GM12872 (cell line): ENCODE measurements at regions not wholly inside any gene's neighbourhood (a gene's known extent, or its start where the extent isn't known, plus 50 kb on each side); places are given as distances from the start of the nearest gene placed in this dataset.

ENCODE experiments used
- TF ChIP-seq, protein P1 (sequence below): IDR thresholded peaks from 3 replicates; pipeline ENCODE4 v1.5.1; 2011; ENCODE audit warnings: low read depth, mild to moderate bottlenecking, low read length, moderate library complexity; ENCODE audit not compliant: insufficient read depth

DNA sequence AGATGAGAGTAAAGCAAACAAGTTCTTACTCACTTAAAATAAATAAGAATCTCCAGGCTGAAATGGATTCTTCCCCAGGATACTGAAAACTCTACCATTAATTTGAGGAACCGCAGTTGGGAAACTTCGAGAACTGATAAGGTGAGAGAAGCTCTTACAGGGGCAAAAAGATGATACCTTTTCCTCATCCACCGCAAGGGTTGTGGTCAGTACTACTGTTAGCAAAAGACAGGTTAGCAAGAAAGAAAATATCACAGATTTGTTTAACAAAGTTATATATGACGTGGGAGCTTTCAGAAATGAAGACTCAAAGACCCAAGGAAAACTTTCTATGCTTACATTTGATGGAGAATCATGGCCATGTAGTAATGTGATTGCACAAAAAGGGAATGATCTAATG lies 441.6 kb downstream of the PCNX1 start:
- TF ChIP-seq, protein P1, sequence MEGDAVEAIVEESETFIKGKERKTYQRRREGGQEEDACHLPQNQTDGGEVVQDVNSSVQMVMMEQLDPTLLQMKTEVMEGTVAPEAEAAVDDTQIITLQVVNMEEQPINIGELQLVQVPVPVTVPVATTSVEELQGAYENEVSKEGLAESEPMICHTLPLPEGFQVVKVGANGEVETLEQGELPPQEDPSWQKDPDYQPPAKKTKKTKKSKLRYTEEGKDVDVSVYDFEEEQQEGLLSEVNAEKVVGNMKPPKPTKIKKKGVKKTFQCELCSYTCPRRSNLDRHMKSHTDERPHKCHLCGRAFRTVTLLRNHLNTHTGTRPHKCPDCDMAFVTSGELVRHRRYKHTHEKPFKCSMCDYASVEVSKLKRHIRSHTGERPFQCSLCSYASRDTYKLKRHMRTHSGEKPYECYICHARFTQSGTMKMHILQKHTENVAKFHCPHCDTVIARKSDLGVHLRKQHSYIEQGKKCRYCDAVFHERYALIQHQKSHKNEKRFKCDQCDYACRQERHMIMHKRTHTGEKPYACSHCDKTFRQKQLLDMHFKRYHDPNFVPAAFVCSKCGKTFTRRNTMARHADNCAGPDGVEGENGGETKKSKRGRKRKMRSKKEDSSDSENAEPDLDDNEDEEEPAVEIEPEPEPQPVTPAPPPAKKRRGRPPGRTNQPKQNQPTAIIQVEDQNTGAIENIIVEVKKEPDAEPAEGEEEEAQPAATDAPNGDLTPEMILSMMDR: no peak

GRCh38 chr14:71354142-71354541 lies 446.9 kb downstream of the PCNX1 start:
- TF ChIP-seq, protein P1: no peak

- TF ChIP-seq, protein P1: no peak
Observed at GRCh38 chr14:71354801-71355200, 447.5 kb downstream of the PCNX1 start.

- TF ChIP-seq, protein P1: no peak
Observed at GRCh38 chr14:71355324-71356201, 448.3 kb downstream of the PCNX1 start.

GRCh38 chr14:71358209-71358931 lies 451.1 kb downstream of the PCNX1 start:
- TF ChIP-seq, protein P1: no peak

DNA sequence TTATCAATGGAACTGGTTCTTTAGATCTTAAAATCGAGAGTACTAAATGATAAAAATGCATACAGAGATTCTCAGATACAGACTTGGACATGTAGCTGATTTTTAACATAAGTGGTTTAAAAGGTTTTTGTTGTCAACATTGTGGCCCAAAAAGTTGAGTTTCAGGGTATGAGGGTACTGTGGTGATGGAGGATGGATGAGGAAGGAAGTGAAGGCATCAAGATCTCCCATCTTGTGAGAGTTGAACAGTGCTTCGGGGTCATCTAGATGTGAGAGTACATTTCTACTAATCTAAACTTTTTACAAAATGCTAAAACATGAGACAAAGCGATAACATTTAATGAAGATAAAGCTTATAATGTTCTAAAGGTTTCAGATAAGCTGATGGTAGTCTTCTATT lies 452.6 kb downstream of the PCNX1 start:
- TF ChIP-seq, protein P1: no peak

DNA sequence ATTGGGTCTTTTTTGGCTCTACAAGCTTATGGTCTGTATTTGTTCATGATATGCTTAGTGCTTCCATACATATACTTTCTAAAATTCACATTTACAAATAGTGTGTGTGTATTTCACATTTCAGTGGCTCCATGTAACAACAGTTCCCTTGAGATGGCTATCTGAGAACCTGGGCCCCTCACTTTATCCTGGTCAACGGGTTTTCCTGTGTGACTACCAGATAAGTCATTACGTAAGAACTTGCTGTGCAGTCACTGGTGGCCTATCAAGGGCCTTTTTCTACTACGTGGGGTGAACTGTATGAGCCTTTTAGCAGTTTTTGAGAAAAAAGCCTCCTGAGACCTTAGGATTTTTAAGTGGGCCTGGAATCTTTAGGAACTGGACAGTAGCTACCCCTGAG lies 454.1 kb downstream of the PCNX1 start:
- TF ChIP-seq, protein P1: no peak
